Activated CD4-positive, CD25-positive, alpha-beta regulatory T cell treated with anti-CD3 and anti-CD28 coated beads, Interleukin-2, amount 50 U/mL, for 72 hours (primary cell): ENCODE measurements at regions not wholly inside any gene's neighbourhood (a gene's known extent, or its start where the extent isn't known, plus 50 kb on each side); places are given as distances from the start of the nearest gene placed in this dataset.
"Not testable (repeated sequence)": the region's sequence is repeated elsewhere in the genome, so short reads cannot be mapped to it uniquely, and the experiment has no call there.

Experiments used
- DNase-seq: peaks from one replicate; pipeline ENCODE4 v3.0.0; 2021

GRCh38 chr3:176867681-176868663 is 329.3 kb downstream of the TBL1XR1 start:
- DNase-seq, result no peak

DNA sequence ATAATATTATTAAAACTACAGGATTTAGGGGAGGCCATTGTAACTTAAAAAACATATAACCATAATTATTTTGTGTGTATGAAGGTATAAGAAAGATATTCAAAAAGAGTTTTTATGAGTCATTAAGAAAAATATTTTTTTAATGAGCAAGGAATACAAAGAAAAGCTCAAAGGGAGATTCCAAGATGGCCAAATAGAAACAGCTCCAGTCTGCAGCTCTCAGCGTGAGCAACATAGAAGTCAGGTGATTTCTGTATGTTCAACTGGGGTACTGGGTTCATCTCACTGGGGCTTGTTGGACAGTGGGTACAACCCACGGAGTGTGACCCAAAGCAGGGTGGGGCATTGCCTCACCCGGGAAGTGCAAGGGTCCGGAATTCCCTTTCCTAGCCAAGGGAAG is 336.1 kb downstream of the TBL1XR1 start:
- DNase-seq, result no peak

DNA sequence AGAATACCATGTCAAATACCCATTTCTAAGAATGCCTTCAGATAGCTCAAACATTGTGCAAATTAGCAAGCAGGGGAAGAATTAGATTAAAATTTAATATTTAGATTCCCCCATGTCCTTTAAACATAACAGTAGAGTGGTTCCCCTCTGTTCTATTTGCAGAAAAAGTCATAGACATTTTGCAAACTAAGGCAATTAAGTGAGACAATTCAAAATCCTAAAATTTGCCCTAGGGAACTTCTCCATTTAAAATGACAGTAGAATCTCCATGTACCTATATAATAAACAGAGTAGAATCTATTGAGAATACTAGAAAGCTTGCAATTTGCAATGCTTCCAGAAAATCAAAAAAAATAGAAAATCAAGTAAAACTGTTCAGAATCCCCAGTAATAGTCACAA is 340.6 kb downstream of the TBL1XR1 start:
- DNase-seq, result no peak

GRCh38 chr3:176855901-176856486 is 341.3 kb downstream of the TBL1XR1 start:
- no peak for DNase-seq

DNA sequence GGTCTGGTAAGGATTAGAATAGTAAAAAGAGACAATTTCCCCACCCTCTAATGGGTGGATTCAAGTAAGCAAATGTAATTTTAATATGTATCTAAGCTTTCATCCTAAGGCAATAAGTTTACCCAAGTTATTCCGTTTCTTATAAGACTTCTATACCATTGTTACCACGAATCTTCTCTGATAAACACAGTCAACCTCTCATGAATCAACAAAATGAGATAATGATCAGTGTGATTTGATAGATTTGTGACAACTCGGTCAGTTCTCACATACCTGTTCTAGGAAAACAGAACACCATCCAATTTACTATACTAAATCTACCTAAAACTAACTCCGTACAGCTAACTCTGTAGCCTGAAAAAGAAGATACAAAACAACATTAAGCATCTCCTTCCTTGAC is 342.1 kb downstream of the TBL1XR1 start:
- DNase-seq, result no peak

GRCh38 chr3:176850498-176850897 is 346.8 kb downstream of the TBL1XR1 start:
- no peak for DNase-seq

GRCh38 chr3:176848431-176849214 is 348.7 kb downstream of the TBL1XR1 start:
- DNase-seq, result no peak

GRCh38 chr3:176842914-176843313 is 354.4 kb downstream of the TBL1XR1 start:
- no peak for DNase-seq

GRCh38 chr3:176840641-176841286 is 356.5 kb downstream of the TBL1XR1 start:
- no peak for DNase-seq

DNA sequence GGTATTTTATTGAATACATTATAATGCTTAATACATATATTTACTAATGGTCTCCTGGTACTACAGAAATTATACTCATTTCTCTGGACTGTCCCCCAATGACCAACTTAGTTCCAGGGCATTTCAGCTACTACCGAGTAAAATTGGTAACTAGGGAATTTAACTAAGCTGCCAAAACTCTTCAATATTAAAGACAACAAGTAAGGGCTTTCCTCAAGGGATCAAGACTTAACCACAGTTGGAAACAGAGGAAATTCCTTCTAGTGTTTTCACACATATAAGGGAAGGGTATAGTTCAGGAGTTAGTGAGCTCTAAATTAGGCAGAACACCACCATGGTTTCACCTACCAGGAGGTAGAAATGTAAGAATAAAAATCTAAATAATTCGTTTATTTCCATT is 357.4 kb downstream of the TBL1XR1 start:
- no peak for DNase-seq

DNA sequence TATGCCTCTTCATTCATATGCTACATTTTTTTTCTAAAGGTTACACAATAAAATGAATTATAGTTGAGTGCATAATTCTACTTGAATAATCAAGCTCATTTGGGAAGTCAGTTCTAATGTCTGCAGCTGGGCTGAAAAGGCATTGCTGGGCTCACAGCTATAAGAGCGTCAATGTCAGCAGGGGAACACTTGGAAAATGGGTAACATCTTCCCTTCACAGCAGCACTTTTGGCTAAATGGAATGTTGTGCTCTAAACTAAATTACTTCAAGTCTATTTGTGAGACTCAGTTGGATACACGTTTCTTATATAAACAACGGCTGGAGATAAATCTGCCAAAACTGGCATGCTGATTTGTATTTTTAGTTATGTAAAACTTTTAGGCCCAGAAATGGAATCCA is 357.8 kb downstream of the TBL1XR1 start:
- DNase-seq, result no peak

DNA sequence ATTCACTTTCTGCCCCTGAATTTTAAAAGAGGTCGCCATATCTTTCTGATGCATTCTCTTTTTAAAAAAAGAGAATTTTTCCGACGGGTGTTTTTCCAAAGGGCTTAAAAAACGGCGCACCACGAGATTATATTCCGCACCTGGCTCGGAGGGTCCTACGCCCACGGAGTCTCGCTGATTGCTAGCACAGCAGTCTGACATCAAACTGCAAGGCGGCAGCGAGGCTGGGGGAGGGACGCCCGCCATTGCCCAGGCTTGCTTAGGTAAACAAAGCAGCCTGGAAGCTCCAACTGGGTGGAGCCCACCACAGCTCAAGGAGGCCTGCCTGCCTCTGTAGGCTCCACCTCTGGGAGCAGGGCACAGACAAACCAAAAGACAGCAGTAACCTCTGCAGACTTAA is 370.0 kb downstream of the TBL1XR1 start:
- DNase-seq, result not testable (repeated sequence)

DNA sequence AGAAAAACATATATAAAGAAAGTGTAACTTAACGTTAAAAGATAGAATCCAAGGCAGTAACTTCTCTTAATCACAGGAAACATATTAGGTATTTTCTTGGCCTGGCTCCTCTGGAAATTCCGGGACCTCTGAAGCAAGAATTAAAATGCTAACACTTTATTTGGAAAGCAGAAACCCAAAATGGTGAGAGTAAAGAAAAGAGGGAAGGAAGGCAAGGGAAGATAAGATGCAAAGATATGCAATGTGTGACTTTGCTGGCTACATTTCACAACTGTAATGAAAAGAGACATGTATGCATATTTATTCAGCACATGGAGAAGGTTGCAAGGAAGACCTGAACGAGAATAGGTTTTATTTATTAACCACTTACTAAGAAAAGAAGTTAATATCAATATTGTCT is 372.5 kb downstream of the TBL1XR1 start:
- DNase-seq, result no peak

GRCh38 chr3:176820764-176821163 is 376.5 kb downstream of the TBL1XR1 start:
- DNase-seq, result no peak

DNA sequence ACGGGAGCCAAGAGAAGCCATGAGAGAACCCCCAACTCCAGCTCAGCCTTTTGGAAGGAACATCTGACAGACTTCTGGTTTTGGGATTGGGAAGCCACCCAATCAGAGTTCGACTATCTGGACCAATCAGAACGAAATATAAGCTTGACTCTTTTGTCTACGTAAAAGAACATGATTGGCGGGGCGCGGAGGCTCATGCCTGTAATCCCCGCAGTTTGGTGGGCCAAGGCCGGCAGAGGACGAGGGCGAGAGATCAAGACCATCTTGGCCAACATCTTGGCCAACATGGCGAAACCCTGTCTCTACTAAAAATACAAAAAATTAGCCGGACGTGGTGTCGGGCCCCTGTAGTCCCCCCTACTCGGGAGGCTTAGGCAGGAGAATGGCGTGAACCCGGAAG is 380.3 kb downstream of the TBL1XR1 start:
- no peak for DNase-seq

DNA sequence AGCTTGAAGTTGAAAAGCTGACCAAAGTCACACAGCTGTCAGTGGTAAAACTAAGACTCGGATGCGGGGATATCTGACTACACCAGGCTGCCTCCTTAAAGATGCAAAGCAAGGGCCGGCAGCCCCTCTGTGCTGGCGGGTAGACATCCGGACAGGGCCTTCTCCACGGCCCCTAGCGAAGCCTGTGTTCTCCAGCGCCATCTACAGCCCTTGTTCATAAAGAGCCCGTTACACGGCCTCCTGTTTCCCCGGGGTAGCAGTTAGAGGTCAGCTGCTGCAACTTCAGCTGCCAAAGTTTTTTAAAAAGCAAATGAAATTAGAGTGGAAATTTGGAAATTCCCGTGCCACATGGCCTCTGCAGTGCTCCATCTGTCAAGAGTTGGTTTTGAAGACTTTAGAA is 383.0 kb downstream of the TBL1XR1 start:
- DNase-seq, result no peak

- no peak for DNase-seq
Measured at GRCh38 chr3:176807938-176808337, 389.3 kb downstream of the TBL1XR1 start.

DNA sequence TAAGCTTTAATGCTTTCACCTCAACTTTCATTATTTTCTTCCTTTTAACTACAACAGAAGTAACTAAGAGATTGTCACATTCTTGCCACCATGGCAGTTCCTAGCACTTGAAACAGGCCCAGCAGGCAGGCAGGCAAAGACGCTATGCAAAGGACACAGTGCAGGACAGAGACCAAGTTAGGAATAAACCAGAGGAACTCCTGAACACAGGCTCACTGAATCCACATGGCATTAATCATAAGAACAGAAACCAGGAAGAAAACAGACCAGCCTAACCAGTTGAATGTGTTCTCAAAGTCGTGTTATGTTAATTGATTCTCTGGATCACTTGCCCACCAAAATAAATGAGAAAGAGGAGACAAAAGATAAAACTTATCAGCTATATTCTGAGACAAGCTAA is 397.6 kb downstream of the TBL1XR1 start:
- no peak for DNase-seq

GRCh38 chr3:176798680-176799079 is 398.6 kb downstream of the TBL1XR1 start:
- DNase-seq, result no peak

- DNase-seq, result no peak
Measured at GRCh38 chr3:176796371-176796770, 400.9 kb downstream of the TBL1XR1 start.

GRCh38 chr3:176795891-176796290 is 401.4 kb downstream of the TBL1XR1 start:
- DNase-seq, result no peak

DNA sequence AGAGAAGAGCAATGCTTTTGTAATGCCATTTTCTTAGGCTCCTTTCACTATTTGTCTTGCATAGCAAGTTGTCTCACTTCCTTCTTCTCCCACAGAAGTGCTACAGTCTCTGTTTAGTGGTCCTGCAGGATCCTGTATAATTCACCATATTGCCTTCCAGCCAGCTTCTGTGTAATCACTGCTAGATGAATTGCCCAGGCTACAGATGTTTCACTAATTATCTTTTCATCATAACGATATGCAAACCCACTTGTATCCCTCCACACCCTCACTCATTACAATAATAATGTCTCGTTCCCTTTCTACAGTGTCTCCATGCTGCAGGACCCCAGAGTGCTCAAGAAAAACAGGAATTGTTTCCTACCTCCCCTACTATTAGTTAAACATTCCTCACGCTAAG is 402.9 kb downstream of the TBL1XR1 start:
- no peak for DNase-seq

DNA sequence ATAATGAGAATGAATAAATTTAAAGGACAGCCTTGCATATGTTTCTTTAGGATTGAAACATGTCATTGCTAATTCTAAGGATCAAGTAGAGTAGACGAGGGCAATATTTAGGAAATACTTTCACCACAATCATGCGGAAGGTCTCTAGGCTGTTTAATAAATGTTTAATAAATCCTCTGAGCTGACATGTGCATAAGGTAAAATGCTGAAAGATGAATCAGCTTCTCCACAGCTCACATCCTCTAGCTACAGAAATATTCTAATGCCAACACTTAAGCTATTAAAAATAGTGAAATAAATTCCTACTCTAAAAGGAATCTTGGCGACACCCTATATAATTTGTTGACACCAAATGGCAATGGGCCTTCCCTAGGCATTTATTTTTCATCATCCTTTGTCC is 407.3 kb downstream of the TBL1XR1 start:
- no peak for DNase-seq
